Adrenal gland (tissue), 9 donors: ENCODE measurements at regions not wholly inside any gene's neighbourhood (a gene's known extent, or its start where the extent isn't known, plus 50 kb on each side); places are given as distances from the start of the nearest gene placed in this dataset.
A peak's percentile ranks its signal among the peaks of the same experiment; 100 is the strongest.

Experiments used
- DNase-seq, 7 donors: peaks; one replicate each; pipeline ENCODE4 v3.0.0-alpha.2; 2019 to 2020
- H3K27ac ChIP-seq, 5 donors: fragments of 200-600 bp; sonication (generic) in 4 of 5; 1 replicate in 3 of 5; 2 replicates in 2 of 5; pipeline versions ENCODE4 v1.5.1 to v1.8.0; 2016 to 2020; ENCODE audit warnings: mild to moderate bottlenecking in 1 of 5
- H3K27me3 ChIP-seq: fragments of 200-600 bp; 2 replicates; pipeline ENCODE4 v1.8.0; 2021
- H3K36me3 ChIP-seq, 2 donors: fragments of 200-600 bp; replicated peaks in 1 of 2; 1 replicate in 1 of 2; 2 replicates in 1 of 2; pipeline versions ENCODE4 v1.5.1 to v1.8.0; 2018 to 2022
- H3K4me1 ChIP-seq, 2 donors: fragments of 200-600 bp; replicated peaks in 1 of 2; 1 replicate in 1 of 2; 2 replicates in 1 of 2; pipeline versions ENCODE4 v1.5.1 to v1.8.0; 2018 to 2021
- H3K4me3 ChIP-seq, 4 donors: fragments of 200-600 bp; sonication (generic) in 3 of 4; one replicate each; pipeline ENCODE4 v1.5.1; 2016 to 2018
- H3K9me3 ChIP-seq, 3 donors: fragments of 200-600 bp; sonication (generic) in 1 of 3; replicated peaks in 1 of 3; 1 replicate in 2 of 3; 2 replicates in 1 of 3; pipeline versions ENCODE4 v1.5.1 to v1.8.0; 2016 to 2021
- POLR2A ChIP-seq, 2 donors: fragments of 450-650 bp; IDR thresholded peaks; one replicate each; pipeline ENCODE4 v1.6.1; 2017; ENCODE audit warnings: antibody characterized with exemption in 2 of 2, mild to moderate bottlenecking in 2 of 2, moderate library complexity in 1 of 2
- WGBS, 4 donors: extraction: QIAGEN DNeasy Blood & Tissue Kit in 2 of 4; methylation state at CpG; one replicate each; pipeline versions ENCODE4 v1.1.5 to v1.1.7; 2013 to 2017; 5-methylcytosine and 5-hydroxymethylcytosine counted together
- intact Hi-C, 2 donors: fragments of 100-400 bp; cut with DNase I; formaldehyde crosslinking; loops; one replicate each; pipeline versions ENCODE4 v1.14.1 to v1.15.0; 2022 to 2023
- TF ChIP-seq, protein P1 (sequence below), 6 experiments: fragments of 450-650 bp in 4 of 6; fragments of 200-600 bp in 2 of 6; sonication (generic) in 1 of 6; IDR thresholded peaks; 1 replicate in 5 of 6; 2 replicates in 1 of 6; pipeline versions ENCODE4 v1.5.1 to v1.8.0; 2016 to 2021; ENCODE audit warnings: antibody characterized with exemption in 6 of 6, mild to moderate bottlenecking in 2 of 6, moderate library complexity in 1 of 6
- donor health status: healthy with polysubstance abuse.
- donor health status: Bipolar disorder and iron deficiency.
- donor health status: DM: yes; HTN: yes; CAD: no.
- donor health status: DM: no; HTN: no; CAD: no.
- donor health status: DM: no; HTN: no; CAD: no.

DNA sequence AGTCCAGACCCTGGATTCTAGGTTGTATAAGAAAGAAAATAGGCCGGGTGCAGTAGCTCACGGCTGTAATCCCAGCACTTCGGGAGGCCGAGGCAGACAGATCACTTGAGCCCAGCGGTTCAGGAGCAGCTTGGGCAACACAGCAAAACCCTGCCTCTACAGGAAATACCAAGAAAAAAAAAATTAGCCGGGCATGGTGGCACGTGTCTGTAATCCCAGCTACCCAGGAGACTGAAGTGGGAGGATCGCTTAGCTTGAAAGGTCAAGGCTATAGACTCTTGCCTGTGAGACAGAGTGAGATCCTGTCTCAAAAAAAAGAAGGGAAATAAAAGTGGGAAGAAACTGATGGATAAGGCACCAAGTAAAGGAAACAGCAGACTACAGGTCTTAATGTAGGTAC lies 287.9 kb upstream of the KLF14 start:
- peak in 5 of 7 donors; percentile 54 to 72 (median 56) for DNase-seq
- 21 to 41% (median 34%) methylated on average over 8 of the region's 8 CpGs for WGBS, 4 donors
- Histone ChIP-seq H3K4me3 (no peak overlapping the region), H3K4me1 (peaks cover 21 to 45% of the 10 kb centered on the region in 2 donors), H3K27ac (peak overlapping the region in 2 of 5 donors; percentile 37 to 43), H3K27me3 (no peaks in the 10 kb centered on the region), H3K9me3 (no peaks in the 10 kb centered on the region), H3K36me3 (peaks cover 0 to 4% of the 10 kb centered on the region in 2 donors)
- intact Hi-C loops: no loop called here
- TF ChIP-seq, protein P1, sequence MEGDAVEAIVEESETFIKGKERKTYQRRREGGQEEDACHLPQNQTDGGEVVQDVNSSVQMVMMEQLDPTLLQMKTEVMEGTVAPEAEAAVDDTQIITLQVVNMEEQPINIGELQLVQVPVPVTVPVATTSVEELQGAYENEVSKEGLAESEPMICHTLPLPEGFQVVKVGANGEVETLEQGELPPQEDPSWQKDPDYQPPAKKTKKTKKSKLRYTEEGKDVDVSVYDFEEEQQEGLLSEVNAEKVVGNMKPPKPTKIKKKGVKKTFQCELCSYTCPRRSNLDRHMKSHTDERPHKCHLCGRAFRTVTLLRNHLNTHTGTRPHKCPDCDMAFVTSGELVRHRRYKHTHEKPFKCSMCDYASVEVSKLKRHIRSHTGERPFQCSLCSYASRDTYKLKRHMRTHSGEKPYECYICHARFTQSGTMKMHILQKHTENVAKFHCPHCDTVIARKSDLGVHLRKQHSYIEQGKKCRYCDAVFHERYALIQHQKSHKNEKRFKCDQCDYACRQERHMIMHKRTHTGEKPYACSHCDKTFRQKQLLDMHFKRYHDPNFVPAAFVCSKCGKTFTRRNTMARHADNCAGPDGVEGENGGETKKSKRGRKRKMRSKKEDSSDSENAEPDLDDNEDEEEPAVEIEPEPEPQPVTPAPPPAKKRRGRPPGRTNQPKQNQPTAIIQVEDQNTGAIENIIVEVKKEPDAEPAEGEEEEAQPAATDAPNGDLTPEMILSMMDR (IDR thresholded peaks at IDR 0.05): no peak
- TF ChIP-seq POLR2A (IDR thresholded peaks at IDR 0.05): no peak

GRCh38 chr7:131026297-131027000 lies 292.4 kb upstream of the KLF14 start:
- DNase-seq: no peak
- H3K4me1 ChIP-seq: peaks cover 22 to 60% of the 10 kb centered on the region in 2 donors
- TF ChIP-seq, protein P1 (IDR thresholded peaks at IDR 0.05): no peak
- no peak for TF ChIP-seq POLR2A (IDR thresholded peaks at IDR 0.05)
- no peaks in the 10 kb centered on the region for H3K27me3 ChIP-seq
- no peaks in the 10 kb centered on the region for H3K9me3 ChIP-seq
- H3K36me3 ChIP-seq: peaks cover 0 to 4% of the 10 kb centered on the region in 2 donors
- H3K27ac ChIP-seq: peak overlapping the region in 1 of 5 donors; percentile 36
- 73 to 84% (median 79%) methylated on average over 7 of the region's 7 CpGs for WGBS, 4 donors
- intact Hi-C loops: no loop called here
- H3K4me3 ChIP-seq: no peak overlapping the region

DNA sequence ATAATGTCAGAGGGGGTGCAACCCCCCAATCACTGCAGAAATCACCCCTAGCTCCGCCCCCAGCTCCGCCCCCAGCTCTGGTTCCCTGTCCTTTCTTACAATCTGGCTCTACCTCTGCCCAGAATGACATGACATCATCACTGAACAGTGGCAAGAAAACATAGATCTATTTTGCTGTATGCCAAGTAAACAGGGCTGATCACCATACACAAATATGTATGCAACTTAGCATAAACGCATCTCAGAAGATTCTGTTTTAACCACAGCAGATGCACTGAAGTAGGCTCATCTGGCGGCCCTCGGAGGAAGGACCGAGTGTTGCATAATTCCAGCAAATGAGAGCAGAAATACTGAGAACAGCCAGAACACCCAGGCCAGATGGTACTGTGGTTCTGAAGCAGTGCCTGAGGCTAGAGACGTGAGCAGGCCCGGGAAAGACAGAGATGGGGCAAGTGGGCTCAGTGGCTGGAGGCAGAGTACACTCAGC lies 293.3 kb upstream of the KLF14 start:
- peak overlapping the region in 2 of 5 donors; percentile 36 to 44 for H3K27ac ChIP-seq
- 60 to 74% (median 64%) methylated on average over 8 of the region's 8 CpGs for WGBS, 4 donors

GRCh38 chr7:131028295-131028694 lies 294.3 kb upstream of the KLF14 start:
- intact Hi-C loops: no loop called here
- 71 to 94% (median 84%) methylated on average over 2 of the region's 2 CpGs for WGBS, 4 donors
- H3K27me3 ChIP-seq: no peaks in the 10 kb centered on the region
- no peaks in the 10 kb centered on the region for H3K9me3 ChIP-seq
- TF ChIP-seq POLR2A (IDR thresholded peaks at IDR 0.05): no peak
- TF ChIP-seq, protein P1 (IDR thresholded peaks at IDR 0.05): no peak
- H3K36me3 ChIP-seq: peaks cover 0 to 2% of the 10 kb centered on the region in 2 donors
- no peak for DNase-seq
- no peak overlapping the region for H3K4me3 ChIP-seq
- peaks cover 8 to 69% of the 10 kb centered on the region in 2 donors for H3K4me1 ChIP-seq
- peak overlapping the region in 1 of 5 donors; percentile 36 for H3K27ac ChIP-seq

More for the DNA sequence above, 293.3 kb upstream of the KLF14 start:
- peaks cover 0 to 4% of the 10 kb centered on the region in 2 donors for H3K36me3 ChIP-seq
- intact Hi-C loops: no loop called here
- no peaks in the 10 kb centered on the region for H3K27me3 ChIP-seq
- peaks cover 14 to 60% of the 10 kb centered on the region in 2 donors for H3K4me1 ChIP-seq
- TF ChIP-seq, protein P1 (IDR thresholded peaks at IDR 0.05): no peak
- TF ChIP-seq POLR2A (IDR thresholded peaks at IDR 0.05): no peak
- H3K4me3 ChIP-seq: no peak overlapping the region
- H3K9me3 ChIP-seq: no peaks in the 10 kb centered on the region
- DNase-seq: peak in 2 of 7 donors; percentile 33 to 88
